Activated CD4-positive, alpha-beta T cell treated with anti-CD3 and anti-CD28 coated beads, Interleukin-2, amount 10 ng/mL, durations not matched to agents 7 days and 5 days (primary cell): ENCODE measurements at regions not wholly inside any gene's neighbourhood (a gene's known extent, or its start where the extent isn't known, plus 50 kb on each side); places are given as distances from the start of the nearest gene placed in this dataset.

Source experiments
- CTCF ChIA-PET: fragments of 350-600 bp; sonication (Branson Sonifier 250); formaldehyde crosslinking; loops from one replicate; lab custom pipeline; 2021; ENCODE audit warnings: antibody characterized with exemption; lab: Charles Lee
- POLR2A ChIA-PET: fragments of 350-600 bp; sonication (Branson Sonifier 250); formaldehyde crosslinking; loops from one replicate; lab custom pipeline; 2021; ENCODE audit warnings: antibody characterized with exemption; lab: Charles Lee
- DNase-seq: peaks from one replicate; pipeline ENCODE4 v3.0.0-alpha.2; 2020
- H3K27ac Mint-ChIP-seq: one replicate; pipeline ENCODE4 v1.8.0; 2021; ENCODE audit warnings: mild to moderate bottlenecking, moderate library complexity, mixed read lengths
- H3K27me3 Mint-ChIP-seq: one replicate; pipeline ENCODE4 v1.8.0; 2021; ENCODE audit warnings: mixed read lengths
- H3K36me3 Mint-ChIP-seq: one replicate; pipeline ENCODE4 v1.8.0; 2021; ENCODE audit warnings: low read depth, mixed read lengths
- H3K4me1 Mint-ChIP-seq: one replicate; pipeline ENCODE4 v1.8.0; 2021; ENCODE audit warnings: mixed read lengths
- H3K4me3 Mint-ChIP-seq: one replicate; pipeline ENCODE4 v1.8.0; 2021; ENCODE audit warnings: mild to moderate bottlenecking, moderate library complexity, mixed read lengths
- H3K9me3 Mint-ChIP-seq: one replicate; pipeline ENCODE4 v1.8.0; 2021; ENCODE audit warnings: mixed read lengths

DNA sequence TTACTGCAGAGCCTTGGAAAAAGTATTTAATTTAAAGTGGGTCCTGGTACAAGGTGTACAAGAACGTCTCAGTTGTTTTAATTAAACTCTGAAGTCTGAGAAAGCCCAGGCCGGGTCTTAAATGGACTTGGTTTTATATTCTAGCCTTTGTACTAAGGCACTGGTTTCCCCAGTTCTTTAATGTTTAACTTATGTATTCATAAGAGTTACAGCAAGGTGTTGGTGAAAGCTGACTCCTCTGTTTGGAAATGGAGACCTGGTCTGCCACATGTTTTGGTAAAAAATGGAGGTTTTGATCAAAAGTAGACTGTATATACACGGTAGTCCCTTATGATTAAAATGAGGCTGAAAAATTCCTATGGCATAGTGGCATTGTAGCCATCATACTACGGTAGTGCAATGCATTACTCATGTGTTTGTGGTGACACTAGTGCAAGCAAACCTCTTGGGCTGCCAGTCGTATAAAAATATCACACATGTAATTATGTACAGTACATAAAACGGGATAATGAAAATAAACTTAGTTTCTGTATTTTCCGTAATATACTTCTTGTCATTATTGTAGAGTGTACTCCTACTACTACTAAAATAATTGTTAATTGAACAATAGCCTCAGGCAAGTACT, 883.4 kb upstream of the SPRY2 start:
- CTCF ChIA-PET = no interaction called here
- POLR2A ChIA-PET = no interaction called here
- no peaks in the 10 kb centered on the region for H3K36me3 Mint-ChIP-seq

DNA sequence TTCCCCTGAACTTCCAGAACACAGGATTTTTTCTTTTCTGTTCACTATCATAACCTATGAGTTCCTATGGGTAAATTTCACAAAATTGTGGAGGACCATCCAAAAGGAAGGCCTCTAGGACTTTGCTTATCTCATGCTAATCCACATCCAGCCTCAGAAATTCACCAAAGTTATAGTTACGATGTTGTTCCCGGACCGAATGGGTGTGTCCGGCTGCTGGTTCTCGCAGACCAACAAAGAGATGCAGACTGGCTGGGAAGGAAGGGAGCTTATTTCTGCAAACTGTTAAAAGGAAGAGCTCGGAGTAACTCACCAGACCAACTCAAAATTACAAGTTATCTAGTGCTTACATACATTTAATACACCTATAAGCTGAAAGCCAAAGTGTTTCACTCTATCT, 882.9 kb upstream of the SPRY2 start:
- CTCF ChIA-PET = no interaction called here
- DNase-seq = no peak
- POLR2A ChIA-PET = no interaction called here
- Mint-ChIP-seq H3K4me1 (no peaks in the 10 kb centered on the region), H3K27me3 (no peaks in the 10 kb centered on the region), H3K9me3 (peaks cover 14% of the 10 kb centered on the region), H3K27ac (no peak overlapping the region), H3K4me3 (no peak overlapping the region), H3K36me3 (no peaks in the 10 kb centered on the region)

More for the DNA sequence above, 883.4 kb upstream of the SPRY2 start:
- DNase-seq = no peak
- H3K27ac Mint-ChIP-seq = no peak overlapping the region
- H3K9me3 Mint-ChIP-seq = peaks cover 15% of the 10 kb centered on the region
- H3K4me3 Mint-ChIP-seq = no peak overlapping the region
- no peaks in the 10 kb centered on the region for H3K4me1 Mint-ChIP-seq
- H3K27me3 Mint-ChIP-seq = no peaks in the 10 kb centered on the region

DNA sequence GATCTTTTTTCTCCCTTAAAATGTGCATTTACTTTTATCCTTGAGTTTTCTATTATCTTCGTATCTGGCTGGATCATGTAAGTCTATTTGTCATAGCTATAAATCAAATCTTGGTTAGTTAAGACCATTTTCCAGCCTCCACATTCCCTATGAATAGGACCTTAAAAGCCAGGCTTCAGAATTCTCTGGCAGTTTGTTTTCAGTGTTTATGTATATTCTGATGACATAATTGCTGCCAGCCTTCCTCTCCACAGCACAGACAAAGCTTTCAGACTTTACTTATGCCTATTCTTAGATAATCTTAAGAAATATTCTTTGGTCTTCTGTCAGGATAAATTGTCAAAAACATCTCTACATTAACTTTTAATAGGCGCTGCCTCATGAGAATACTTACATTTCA, 870.8 kb upstream of the SPRY2 start:
- no peak for DNase-seq
- Mint-ChIP-seq H3K36me3 (no peaks in the 10 kb centered on the region), H3K4me3 (no peak overlapping the region), H3K27ac (no peak overlapping the region), H3K4me1 (no peaks in the 10 kb centered on the region), H3K9me3 (no peaks in the 10 kb centered on the region), H3K27me3 (no peaks in the 10 kb centered on the region)
- ChIA-PET POLR2A (no interaction called here), CTCF (interaction anchor here (0.6 kb wide), 1 partner anchor 14 kb away, joined by 3 read pairs; no protein-coding TSS in a partner anchor)

DNA sequence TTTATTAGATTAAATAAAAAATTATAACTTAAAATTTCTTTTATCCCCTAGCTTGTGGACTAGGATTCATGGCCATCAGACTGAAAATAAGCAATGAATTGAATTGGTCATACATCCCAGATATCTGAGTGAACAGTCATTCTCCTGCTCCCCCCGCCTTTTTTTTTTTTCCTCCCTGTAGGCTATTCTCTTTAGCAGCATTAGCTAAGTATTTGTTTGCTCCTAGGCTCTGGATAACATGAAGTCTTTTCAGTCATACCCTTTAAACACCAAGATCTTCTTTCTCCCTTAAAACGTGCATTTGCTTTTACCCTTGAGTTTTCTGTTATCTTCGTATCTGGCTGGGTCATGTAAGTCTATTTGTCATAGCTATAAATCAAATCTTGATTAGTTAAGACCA, 866.7 kb upstream of the SPRY2 start:
- peaks cover 2% of the 10 kb centered on the region for H3K9me3 Mint-ChIP-seq
- ChIA-PET CTCF (no interaction called here), POLR2A (no interaction called here)
- no peaks in the 10 kb centered on the region for H3K36me3 Mint-ChIP-seq
- H3K4me1 Mint-ChIP-seq = no peaks in the 10 kb centered on the region
- no peaks in the 10 kb centered on the region for H3K27me3 Mint-ChIP-seq
- H3K4me3 Mint-ChIP-seq = no peak overlapping the region
- DNase-seq = no peak
- H3K27ac Mint-ChIP-seq = no peak overlapping the region

DNA sequence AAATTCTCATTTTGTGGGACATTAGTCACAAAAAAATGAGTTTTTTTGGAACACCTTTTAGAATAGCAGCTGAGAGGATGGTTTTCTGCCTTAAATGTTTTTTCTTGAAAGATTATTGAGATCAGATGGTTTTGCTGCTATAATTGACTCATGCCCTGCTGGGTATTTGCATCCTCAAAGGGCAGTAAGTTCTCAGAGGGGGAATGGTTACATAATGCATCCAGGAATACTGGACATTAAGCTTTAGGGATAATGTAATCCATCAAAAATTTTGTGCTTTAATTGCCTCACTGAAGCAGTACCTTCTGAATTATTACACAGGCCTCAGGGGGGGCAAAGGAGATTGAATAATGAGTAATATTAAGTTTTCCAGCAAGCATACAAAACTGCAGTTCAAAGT, 866.3 kb upstream of the SPRY2 start:
- no peak for DNase-seq
- ChIA-PET CTCF (no interaction called here), POLR2A (no interaction called here)
- Mint-ChIP-seq H3K27ac (no peak overlapping the region), H3K4me3 (no peak overlapping the region), H3K9me3 (peaks cover 2% of the 10 kb centered on the region), H3K27me3 (no peaks in the 10 kb centered on the region), H3K36me3 (no peaks in the 10 kb centered on the region), H3K4me1 (no peaks in the 10 kb centered on the region)

DNA sequence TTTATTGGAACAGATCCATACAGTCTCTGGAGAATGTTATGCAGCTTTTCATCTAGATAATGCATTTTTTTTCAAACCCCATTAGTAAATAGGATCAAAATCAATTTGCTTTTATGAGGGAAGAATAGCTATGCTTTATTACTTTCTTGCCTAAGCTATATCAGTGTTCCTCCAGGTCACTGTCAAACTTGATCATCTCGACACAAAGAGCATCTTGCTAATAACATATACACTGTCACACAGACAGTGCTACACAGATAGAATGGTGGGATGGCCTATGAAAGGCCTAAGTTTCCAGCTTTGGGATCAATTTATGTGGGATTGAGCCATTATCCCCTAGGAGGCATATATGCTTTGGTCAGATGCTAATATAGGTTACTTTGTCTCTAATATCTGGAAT, 862.9 kb upstream of the SPRY2 start:
- CTCF ChIA-PET = no interaction called here
- POLR2A ChIA-PET = no interaction called here
- Mint-ChIP-seq H3K4me1 (no peaks in the 10 kb centered on the region), H3K9me3 (peaks cover 4% of the 10 kb centered on the region), H3K27me3 (no peaks in the 10 kb centered on the region), H3K36me3 (no peaks in the 10 kb centered on the region), H3K4me3 (no peak overlapping the region), H3K27ac (no peak overlapping the region)
- no peak for DNase-seq

DNA sequence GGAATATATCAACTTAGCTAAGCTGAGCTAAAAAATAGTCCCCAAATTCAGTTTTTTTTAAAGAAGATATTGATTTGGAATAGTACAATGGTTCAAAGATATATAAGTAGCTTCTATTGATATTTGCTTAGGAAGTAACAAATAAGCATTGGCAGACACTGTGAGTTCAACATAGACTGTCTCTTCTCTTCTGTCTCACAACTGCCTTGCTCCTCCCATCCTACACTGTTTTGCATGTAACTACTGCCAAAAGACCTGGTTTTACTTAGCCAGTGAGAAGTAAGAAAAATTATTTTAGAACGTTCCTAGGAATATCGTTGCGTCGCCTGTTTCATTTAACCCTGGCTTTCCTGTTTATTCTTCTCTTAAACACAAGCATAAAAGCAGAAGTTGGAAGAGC, 859.0 kb upstream of the SPRY2 start:
- no peak for DNase-seq
- ChIA-PET POLR2A (no interaction called here), CTCF (no interaction called here)
- Mint-ChIP-seq H3K9me3 (peaks cover 2% of the 10 kb centered on the region), H3K4me1 (no peaks in the 10 kb centered on the region), H3K27me3 (no peaks in the 10 kb centered on the region), H3K36me3 (no peaks in the 10 kb centered on the region), H3K27ac (no peak overlapping the region), H3K4me3 (no peak overlapping the region)

DNA sequence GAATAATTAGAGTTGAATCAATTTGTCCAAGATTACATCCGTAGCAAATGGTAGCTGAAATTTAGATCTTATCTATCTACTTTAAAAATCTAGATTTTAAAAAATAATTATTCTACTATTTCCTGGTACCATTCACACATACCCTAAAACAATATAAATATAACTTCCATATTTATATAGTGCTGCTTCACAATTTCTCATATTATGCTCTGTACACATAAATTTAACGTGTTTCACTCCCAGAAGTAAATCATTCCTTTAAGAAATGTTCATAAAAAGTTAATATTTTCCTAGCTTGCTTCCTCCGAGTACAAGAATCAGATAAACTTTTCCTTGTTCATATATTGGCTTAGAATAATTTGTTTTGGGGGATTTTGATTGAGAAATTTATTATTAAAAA, 857.0 kb upstream of the SPRY2 start:
- Mint-ChIP-seq H3K4me3 (no peak overlapping the region), H3K27me3 (no peaks in the 10 kb centered on the region), H3K9me3 (peaks cover 2% of the 10 kb centered on the region), H3K27ac (no peak overlapping the region), H3K36me3 (no peaks in the 10 kb centered on the region), H3K4me1 (no peaks in the 10 kb centered on the region)
- ChIA-PET POLR2A (no interaction called here), CTCF (no interaction called here)
- DNase-seq = no peak

DNA sequence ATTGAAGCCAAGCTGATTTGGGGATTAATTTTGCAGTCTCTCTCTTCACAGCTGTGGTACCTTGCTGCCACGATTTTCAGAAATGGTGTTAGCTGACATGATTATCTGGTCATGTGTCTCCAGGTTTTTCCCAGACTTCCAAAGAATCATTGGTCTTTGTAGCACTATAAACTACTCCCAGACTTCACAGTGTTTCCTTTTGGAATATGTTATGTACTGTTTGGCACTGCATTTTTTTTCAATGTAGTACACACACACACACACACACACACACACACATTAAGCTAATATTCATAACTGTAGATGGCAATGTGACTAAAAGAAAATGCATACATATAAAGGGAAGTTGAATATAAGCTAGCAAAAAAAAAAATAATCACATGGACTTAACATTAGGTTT, 856.6 kb upstream of the SPRY2 start:
- Mint-ChIP-seq H3K27me3 (no peaks in the 10 kb centered on the region), H3K4me3 (no peak overlapping the region), H3K36me3 (no peaks in the 10 kb centered on the region), H3K4me1 (no peaks in the 10 kb centered on the region), H3K27ac (no peak overlapping the region), H3K9me3 (peaks cover 2% of the 10 kb centered on the region)
- CTCF ChIA-PET = no interaction called here
- DNase-seq = no peak
- POLR2A ChIA-PET = no interaction called here

DNA sequence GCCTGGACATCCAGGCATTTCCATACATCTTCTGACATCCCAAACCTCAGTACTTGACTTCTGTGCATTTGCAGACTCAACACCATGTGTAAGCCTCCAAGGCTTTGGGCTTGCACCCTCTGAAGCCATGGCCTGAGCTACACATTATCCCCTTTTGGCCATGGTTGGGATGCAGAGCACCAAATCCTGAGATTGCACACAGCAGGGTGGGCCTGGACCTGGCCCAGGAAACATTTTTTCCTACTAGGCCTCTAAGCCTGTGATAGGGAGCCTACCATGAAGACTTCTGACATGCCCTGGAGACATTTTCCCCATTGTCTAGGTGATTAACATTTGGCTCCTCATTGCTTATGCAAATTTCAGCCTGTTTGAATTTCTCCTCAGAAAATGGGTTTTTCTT, 853.4 kb upstream of the SPRY2 start:
- no peaks in the 10 kb centered on the region for H3K4me1 Mint-ChIP-seq
- no peak overlapping the region for H3K27ac Mint-ChIP-seq
- no peak overlapping the region for H3K4me3 Mint-ChIP-seq
- H3K9me3 Mint-ChIP-seq = peaks cover 2% of the 10 kb centered on the region
- CTCF ChIA-PET = no interaction called here
- POLR2A ChIA-PET = no interaction called here
- no peak for DNase-seq
- H3K36me3 Mint-ChIP-seq = no peaks in the 10 kb centered on the region
- no peaks in the 10 kb centered on the region for H3K27me3 Mint-ChIP-seq

DNA sequence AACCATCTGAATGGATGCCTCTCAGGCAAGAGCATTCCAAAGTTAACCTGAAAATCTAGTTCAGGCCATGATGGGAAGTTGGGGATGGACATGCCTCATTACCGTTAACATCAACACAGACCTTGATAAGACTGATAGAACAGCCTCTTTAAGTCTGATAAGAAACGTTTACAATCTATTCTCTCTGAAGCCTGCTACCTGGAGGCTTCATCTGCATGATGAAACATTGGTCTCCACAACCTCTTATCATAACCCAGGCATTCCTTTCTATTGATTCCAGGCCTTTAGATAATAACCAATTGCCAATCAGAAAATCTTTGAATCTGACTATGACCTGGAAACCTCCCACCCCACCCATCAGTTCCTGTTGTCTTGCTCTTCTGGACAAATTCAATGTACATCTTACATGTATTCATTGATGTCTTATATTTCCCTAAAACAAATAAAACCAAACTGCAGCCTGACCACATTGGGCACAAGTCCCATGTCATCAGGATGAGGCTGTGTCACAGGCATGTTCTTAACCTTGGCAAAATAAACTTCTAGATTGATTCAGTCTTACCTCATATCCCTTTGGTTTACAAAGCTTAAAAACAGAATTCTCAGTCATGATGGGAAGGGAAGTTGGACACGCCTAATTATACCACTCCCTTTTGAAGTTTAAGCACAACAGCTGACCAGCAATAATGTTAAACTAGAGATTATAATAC, 843.8 kb upstream of the SPRY2 start:
- no peak overlapping the region for H3K27ac Mint-ChIP-seq
- ChIA-PET POLR2A (no interaction called here), CTCF (no interaction called here)
- no peaks in the 10 kb centered on the region for H3K36me3 Mint-ChIP-seq
- no peaks in the 10 kb centered on the region for H3K4me1 Mint-ChIP-seq
- peaks cover 4% of the 10 kb centered on the region for H3K9me3 Mint-ChIP-seq
- no peak overlapping the region for H3K4me3 Mint-ChIP-seq
- no peak for DNase-seq
- no peaks in the 10 kb centered on the region for H3K27me3 Mint-ChIP-seq

DNA sequence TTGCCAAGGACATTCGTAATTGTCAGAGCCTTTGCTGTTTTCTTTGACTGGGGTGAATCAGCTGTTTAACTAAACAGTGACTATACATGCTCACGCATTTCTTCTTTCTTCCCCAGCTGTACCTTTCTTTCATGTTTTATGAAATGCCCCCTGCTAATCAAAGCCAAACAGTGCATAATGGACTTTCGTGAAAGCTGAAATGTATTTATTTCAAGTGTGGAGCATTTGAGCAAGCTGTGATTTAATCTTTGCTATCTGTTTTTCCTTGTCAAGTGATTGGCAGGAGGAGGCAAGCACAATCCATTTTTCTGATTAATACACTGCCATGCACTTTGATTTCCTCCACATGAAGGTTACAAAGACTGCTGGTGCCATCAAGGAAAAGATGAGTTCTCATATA, 831.7 kb upstream of the SPRY2 start:
- H3K27me3 Mint-ChIP-seq = no peaks in the 10 kb centered on the region
- H3K4me1 Mint-ChIP-seq = no peaks in the 10 kb centered on the region
- no peak overlapping the region for H3K27ac Mint-ChIP-seq
- no peak overlapping the region for H3K4me3 Mint-ChIP-seq
- H3K9me3 Mint-ChIP-seq = no peaks in the 10 kb centered on the region
- no peak for DNase-seq
- CTCF ChIA-PET = no interaction called here
- H3K36me3 Mint-ChIP-seq = no peaks in the 10 kb centered on the region
- POLR2A ChIA-PET = no interaction called here

DNA sequence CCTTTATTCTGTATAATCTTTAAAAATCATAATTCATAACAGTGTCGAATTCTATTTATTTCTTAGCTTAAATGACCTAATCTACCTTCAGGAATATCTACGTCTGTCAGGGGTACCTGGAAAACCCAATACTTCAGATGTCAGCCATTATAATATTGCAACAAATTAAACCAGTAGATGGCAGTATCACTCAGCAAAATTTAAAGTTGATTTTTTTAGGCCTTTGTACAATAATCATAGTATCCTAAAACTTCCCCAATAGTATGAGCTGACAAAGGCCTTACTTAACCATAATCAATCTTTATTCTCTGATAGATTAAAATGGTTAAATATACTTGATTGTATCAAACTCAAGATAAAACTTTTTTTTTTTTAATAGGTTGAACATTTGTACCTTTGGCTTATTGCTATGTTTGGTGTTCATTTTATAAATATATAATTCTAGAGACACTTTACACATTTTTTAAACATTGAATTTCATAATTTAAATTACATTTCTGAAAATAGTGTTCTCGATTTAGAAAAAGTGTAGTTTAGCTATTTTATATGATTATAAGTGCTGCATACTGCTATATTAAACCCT, 830.2 kb upstream of the SPRY2 start:
- DNase-seq = no peak
- ChIA-PET POLR2A (no interaction called here), CTCF (interaction anchor here (0.6 kb wide), 1 partner anchor 616 kb away, joined by 3 read pairs; no protein-coding TSS in a partner anchor)

More for the DNA sequence above, 830.2 kb upstream of the SPRY2 start:
- Mint-ChIP-seq H3K27me3 (no peaks in the 10 kb centered on the region), H3K9me3 (no peaks in the 10 kb centered on the region), H3K27ac (no peak overlapping the region), H3K4me1 (no peaks in the 10 kb centered on the region), H3K36me3 (no peaks in the 10 kb centered on the region), H3K4me3 (no peak overlapping the region)
